Prostate gland (tissue), 2 donors: ENCODE measurements at regions not wholly inside any gene's neighbourhood (a gene's known extent, or its start where the extent isn't known, plus 50 kb on each side); places are given as distances from the start of the nearest gene placed in this dataset.

Experiments used
- POLR2A ChIP-seq: fragments of 450-650 bp; IDR thresholded peaks from one replicate; pipeline ENCODE4 v1.6.1; 2016; ENCODE audit warnings: antibody characterized with exemption, mild to moderate bottlenecking
- POLR2AphosphoS5 ChIP-seq: sonication (generic); formaldehyde crosslinking; IDR thresholded peaks from one replicate; pipeline ENCODE4 v1.6.1; 2017; ENCODE audit warnings: antibody characterized with exemption
- TF ChIP-seq, protein P1 (sequence below), 4 experiments: fragments of 200-600 bp in 2 of 4; fragments of 450-650 bp in 2 of 4; sonication (generic) in 2 of 4; IDR thresholded peaks; 1 replicate in 3 of 4; 2 replicates in 1 of 4; pipeline ENCODE4 v1.5.1; 2016 to 2019; ENCODE audit warnings: antibody characterized with exemption in 4 of 4, mild to moderate bottlenecking in 2 of 4, moderate library complexity in 2 of 4

DNA sequence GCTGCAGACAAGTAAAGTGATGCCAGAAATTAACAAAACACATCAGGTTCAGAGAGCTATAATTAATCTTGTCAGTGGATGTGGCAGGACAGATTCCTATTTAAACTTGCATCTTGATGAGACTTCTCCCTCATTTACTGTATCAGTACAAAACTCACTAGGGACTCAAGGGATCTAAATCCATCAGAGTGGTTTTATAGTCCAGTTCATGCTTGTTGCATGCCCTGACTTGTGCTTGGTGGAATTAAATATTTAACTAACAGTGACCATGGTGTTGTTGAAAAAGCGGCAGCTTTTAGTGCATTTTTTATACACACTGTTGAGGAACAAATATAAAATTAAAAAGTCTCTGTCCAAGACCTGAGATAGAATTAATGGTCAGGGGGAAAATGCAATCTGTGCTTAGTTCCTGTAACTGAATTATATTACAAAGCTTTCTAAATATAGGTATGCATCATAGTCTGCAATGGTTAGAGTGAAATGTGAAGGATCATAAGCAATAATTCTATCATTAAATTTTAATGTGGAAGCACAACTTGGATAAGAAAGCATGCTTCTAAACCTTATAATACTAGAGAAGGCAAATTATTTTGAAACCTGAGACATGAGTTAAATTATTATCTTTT lies 1475.5 kb upstream of the TENM4 start:
- TF ChIP-seq, protein P1, sequence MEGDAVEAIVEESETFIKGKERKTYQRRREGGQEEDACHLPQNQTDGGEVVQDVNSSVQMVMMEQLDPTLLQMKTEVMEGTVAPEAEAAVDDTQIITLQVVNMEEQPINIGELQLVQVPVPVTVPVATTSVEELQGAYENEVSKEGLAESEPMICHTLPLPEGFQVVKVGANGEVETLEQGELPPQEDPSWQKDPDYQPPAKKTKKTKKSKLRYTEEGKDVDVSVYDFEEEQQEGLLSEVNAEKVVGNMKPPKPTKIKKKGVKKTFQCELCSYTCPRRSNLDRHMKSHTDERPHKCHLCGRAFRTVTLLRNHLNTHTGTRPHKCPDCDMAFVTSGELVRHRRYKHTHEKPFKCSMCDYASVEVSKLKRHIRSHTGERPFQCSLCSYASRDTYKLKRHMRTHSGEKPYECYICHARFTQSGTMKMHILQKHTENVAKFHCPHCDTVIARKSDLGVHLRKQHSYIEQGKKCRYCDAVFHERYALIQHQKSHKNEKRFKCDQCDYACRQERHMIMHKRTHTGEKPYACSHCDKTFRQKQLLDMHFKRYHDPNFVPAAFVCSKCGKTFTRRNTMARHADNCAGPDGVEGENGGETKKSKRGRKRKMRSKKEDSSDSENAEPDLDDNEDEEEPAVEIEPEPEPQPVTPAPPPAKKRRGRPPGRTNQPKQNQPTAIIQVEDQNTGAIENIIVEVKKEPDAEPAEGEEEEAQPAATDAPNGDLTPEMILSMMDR (IDR thresholded peaks at IDR 0.05), result no peak
- TF ChIP-seq POLR2A (no peak), POLR2AphosphoS5 (no peak)
